ENCODE measurements at regions not wholly inside any gene's neighbourhood (a gene's known extent, or its start where the extent isn't known, plus 50 kb on each side); places are given as distances from the start of the nearest gene placed in this dataset.
A peak's percentile ranks its signal among the peaks of the same experiment; 100 is the strongest.

DNA sequence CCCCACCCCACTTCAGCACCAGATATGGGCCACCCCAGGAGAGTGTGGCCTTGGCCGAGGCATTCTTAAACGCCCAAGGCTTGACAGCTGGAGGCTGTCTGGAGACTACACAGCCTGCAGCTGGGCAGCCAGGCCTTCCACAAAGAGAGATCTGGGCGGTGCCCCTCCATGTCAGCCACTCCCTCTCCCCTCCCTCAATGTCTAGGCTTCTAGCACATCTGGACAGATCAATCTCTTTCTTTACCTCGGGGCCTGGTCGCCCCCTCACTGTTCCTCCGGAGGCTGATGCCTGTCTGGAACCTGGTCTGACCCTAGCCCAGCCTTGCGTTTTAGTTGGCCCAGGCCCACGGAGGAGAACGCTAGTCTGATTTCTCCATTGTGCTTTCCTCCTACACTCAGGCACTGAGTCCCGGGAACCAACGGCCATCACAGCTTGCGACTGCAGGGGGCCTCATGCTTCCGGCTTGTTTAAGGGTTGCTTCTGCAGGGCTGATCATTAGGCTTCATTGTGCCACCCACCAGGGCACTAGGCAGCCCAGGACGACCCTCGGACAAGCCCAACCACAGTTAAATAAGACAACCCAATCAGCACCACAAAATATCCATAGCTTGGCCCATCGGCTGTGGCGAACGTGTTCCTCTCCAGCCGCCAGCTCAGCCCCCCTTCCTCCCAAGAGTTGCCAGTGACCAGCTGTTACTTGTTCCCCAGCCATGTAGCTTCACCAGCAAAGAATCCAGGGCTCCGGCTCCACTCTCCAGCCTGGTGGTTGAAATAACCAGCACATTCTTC, 200.6 kb downstream of the BCOR start:
- Histone ChIP-seq H2AFZ (ENCODE audit: low read depth, low read length) (peak overlapping the region; percentile 68; the same call in 1 of the 2 replicates), H3K79me2 (ENCODE audit: control insufficient read depth, insufficient read depth, low read length) (no peaks in the 10 kb centered on the region), H3K9me1 (ENCODE audit: control insufficient read depth, insufficient read depth, low read length) (no peaks in the 10 kb centered on the region), H3K4me1 (replicated peaks in 1 of 2; ENCODE audit: control insufficient read depth in 2 of 2, insufficient read depth in 2 of 2, low read length in 2 of 2) (peaks cover 0 to 10% of the 10 kb centered on the region in 2 experiments; a peak in 3 of 5 replicates), H3K4me3 (no peak overlapping the region), H3K9me3 (replicated peaks; ENCODE audit: control insufficient read depth, insufficient read depth, low read depth, low read length) (no peaks in the 10 kb centered on the region), H3K27me3 (ENCODE audit: control insufficient read depth in 2 of 2, insufficient read depth in 2 of 2, low read length in 2 of 2) (peaks cover 0 to 12% of the 10 kb centered on the region in 2 experiments; a peak in 1 of 5 replicates), H3K36me3 (ENCODE audit: control insufficient read depth, insufficient read depth, low read length) (no peaks in the 10 kb centered on the region), H3K4me2 (ENCODE audit: insufficient read depth, low read length) (no peak overlapping the region), H4K20me1 (replicated peaks; ENCODE audit: control insufficient read depth, insufficient read depth, low read length) (no peaks in the 10 kb centered on the region), H3K27ac (ENCODE audit: extremely low read depth, low read depth, low read length) (no peak overlapping the region), H3K9ac (ENCODE audit: insufficient read depth in 1 of 2, low read depth in 2 of 2, low read length in 2 of 2) (peak overlapping the region in 1 of 2 experiments; percentile 45; a peak in 1 of 4 replicates)
- 29% methylated on average over 15 of the region's 20 CpGs for WGBS (ENCODE audit: insufficient coverage, low coverage, missing lambda C conversion rate)
- ATAC-seq: peak; percentile 75
- no peak for FAIRE-seq
- BruUV-seq (replicated peaks): no TSS peak
- intact Hi-C loops (cut with micrococcal nuclease) (no loop called here), in situ Hi-C loops (cut with MboI) (no loop called here)
- TF ChIP-seq, protein P1, sequence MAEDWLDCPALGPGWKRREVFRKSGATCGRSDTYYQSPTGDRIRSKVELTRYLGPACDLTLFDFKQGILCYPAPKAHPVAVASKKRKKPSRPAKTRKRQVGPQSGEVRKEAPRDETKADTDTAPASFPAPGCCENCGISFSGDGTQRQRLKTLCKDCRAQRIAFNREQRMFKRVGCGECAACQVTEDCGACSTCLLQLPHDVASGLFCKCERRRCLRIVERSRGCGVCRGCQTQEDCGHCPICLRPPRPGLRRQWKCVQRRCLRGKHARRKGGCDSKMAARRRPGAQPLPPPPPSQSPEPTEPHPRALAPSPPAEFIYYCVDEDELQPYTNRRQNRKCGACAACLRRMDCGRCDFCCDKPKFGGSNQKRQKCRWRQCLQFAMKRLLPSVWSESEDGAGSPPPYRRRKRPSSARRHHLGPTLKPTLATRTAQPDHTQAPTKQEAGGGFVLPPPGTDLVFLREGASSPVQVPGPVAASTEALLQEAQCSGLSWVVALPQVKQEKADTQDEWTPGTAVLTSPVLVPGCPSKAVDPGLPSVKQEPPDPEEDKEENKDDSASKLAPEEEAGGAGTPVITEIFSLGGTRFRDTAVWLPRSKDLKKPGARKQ (CRISPR knock-in tag; IDR thresholded peaks at IDR 0.05): no peak
- TF ChIP-seq, protein P2, sequence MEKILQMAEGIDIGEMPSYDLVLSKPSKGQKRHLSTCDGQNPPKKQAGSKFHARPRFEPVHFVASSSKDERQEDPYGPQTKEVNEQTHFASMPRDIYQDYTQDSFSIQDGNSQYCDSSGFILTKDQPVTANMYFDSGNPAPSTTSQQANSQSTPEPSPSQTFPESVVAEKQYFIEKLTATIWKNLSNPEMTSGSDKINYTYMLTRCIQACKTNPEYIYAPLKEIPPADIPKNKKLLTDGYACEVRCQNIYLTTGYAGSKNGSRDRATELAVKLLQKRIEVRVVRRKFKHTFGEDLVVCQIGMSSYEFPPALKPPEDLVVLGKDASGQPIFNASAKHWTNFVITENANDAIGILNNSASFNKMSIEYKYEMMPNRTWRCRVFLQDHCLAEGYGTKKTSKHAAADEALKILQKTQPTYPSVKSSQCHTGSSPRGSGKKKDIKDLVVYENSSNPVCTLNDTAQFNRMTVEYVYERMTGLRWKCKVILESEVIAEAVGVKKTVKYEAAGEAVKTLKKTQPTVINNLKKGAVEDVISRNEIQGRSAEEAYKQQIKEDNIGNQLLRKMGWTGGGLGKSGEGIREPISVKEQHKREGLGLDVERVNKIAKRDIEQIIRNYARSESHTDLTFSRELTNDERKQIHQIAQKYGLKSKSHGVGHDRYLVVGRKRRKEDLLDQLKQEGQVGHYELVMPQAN (IDR thresholded peaks at IDR 0.05; ENCODE audit: borderline replicate concordance): no peak
- no peak for TF ChIP-seq HDAC8 (tag; IDR thresholded peaks at IDR 0.05)
- TF ChIP-seq, protein P3, sequence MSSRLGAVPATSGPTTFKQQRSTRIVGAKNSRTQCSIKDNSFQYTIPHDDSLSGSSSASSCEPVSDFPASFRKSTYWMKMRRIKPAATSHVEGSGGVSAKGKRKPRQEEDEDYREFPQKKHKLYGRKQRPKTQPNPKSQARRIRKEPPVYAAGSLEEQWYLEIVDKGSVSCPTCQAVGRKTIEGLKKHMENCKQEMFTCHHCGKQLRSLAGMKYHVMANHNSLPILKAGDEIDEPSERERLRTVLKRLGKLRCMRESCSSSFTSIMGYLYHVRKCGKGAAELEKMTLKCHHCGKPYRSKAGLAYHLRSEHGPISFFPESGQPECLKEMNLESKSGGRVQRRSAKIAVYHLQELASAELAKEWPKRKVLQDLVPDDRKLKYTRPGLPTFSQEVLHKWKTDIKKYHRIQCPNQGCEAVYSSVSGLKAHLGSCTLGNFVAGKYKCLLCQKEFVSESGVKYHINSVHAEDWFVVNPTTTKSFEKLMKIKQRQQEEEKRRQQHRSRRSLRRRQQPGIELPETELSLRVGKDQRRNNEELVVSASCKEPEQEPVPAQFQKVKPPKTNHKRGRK (tag; IDR thresholded peaks at IDR 0.05): no peak
- TF ChIP-seq, protein P4, sequence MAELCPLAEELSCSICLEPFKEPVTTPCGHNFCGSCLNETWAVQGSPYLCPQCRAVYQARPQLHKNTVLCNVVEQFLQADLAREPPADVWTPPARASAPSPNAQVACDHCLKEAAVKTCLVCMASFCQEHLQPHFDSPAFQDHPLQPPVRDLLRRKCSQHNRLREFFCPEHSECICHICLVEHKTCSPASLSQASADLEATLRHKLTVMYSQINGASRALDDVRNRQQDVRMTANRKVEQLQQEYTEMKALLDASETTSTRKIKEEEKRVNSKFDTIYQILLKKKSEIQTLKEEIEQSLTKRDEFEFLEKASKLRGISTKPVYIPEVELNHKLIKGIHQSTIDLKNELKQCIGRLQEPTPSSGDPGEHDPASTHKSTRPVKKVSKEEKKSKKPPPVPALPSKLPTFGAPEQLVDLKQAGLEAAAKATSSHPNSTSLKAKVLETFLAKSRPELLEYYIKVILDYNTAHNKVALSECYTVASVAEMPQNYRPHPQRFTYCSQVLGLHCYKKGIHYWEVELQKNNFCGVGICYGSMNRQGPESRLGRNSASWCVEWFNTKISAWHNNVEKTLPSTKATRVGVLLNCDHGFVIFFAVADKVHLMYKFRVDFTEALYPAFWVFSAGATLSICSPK (IDR thresholded peaks at IDR 0.05; ENCODE audit: borderline replicate concordance): no peak
- no peak for TF ChIP-seq PHB (CRISPR knock-in tag; IDR thresholded peaks at IDR 0.05)
- no peak for TF ChIP-seq CHD4 (IDR thresholded peaks at IDR 0.05; ENCODE audit: insufficient read depth, insufficient replicate concordance, low read depth, low read length, poor library complexity, severe bottlenecking)
- TF ChIP-seq RBM34 (IDR thresholded peaks at IDR 0.05; ENCODE audit: borderline replicate concordance, insufficient read depth, low read length): no peak
- TF ChIP-seq GABPB2 (CRISPR knock-in tag; conservative IDR thresholded peaks at IDR 0.05): no peak
- TF ChIP-seq BHLHE40 (IDR thresholded peaks at IDR 0.05; ENCODE audit: low read length): no peak
- TF ChIP-seq MTA2 (IDR thresholded peaks at IDR 0.05; ENCODE audit: low read depth): no peak
- TF ChIP-seq NR3C1 (CRISPR knock-in tag; IDR thresholded peaks at IDR 0.05): no peak
- no peak for TF ChIP-seq HNRNPLL (IDR thresholded peaks at IDR 0.05; ENCODE audit: low read depth, low read length, poor library complexity, severe bottlenecking)
- no peak for TF ChIP-seq ZNF444 (CRISPR knock-in tag; IDR thresholded peaks at IDR 0.05)
- TF ChIP-seq SMARCE1 (IDR thresholded peaks at IDR 0.05): no peak
- ChIA-PET CTCF (ENCODE audit: low intra/inter-chr PET ratio) (no interaction called here), POLR2A (interaction anchor here (0.6 kb wide), 3 partner anchors 50 to 318 kb away, joined by 3 read pairs; no protein-coding TSS in a partner anchor)
- DNase-seq (ENCODE audit: extremely low read depth in 1 of 4, low spot score in 3 of 4): peak in 2 of 4 experiments; percentile 28 to 29
